ENCODE measurements at regions not wholly inside any gene's neighbourhood (a gene's known extent, or its start where the extent isn't known, plus 50 kb on each side); places are given as distances from the start of the nearest gene placed in this dataset.

- no peak for DNase-seq (ENCODE audit: low spot score in 2 of 2)
- no peak for TF ChIP-seq POLR2A (IDR thresholded peaks at IDR 0.05)
- TF ChIP-seq, protein P1, sequence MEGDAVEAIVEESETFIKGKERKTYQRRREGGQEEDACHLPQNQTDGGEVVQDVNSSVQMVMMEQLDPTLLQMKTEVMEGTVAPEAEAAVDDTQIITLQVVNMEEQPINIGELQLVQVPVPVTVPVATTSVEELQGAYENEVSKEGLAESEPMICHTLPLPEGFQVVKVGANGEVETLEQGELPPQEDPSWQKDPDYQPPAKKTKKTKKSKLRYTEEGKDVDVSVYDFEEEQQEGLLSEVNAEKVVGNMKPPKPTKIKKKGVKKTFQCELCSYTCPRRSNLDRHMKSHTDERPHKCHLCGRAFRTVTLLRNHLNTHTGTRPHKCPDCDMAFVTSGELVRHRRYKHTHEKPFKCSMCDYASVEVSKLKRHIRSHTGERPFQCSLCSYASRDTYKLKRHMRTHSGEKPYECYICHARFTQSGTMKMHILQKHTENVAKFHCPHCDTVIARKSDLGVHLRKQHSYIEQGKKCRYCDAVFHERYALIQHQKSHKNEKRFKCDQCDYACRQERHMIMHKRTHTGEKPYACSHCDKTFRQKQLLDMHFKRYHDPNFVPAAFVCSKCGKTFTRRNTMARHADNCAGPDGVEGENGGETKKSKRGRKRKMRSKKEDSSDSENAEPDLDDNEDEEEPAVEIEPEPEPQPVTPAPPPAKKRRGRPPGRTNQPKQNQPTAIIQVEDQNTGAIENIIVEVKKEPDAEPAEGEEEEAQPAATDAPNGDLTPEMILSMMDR (IDR thresholded peaks at IDR 0.05): no peak
- WGBS, 2 donors: 87 to 88% methylated on average over 2 of the region's 2 CpGs
- intact Hi-C loops (cut with DNase I; ENCODE audit: low total_unique reads): no loop called here
- H3K4me3 ChIP-seq (ENCODE audit: low read depth, poor library complexity, severe bottlenecking): no peak overlapping the region
Observed at GRCh38 chr6:71171497-71172070, 117.0 kb upstream of the OGFRL1 start.

GRCh38 chr6:71179249-71179885, 109.2 kb upstream of the OGFRL1 start:
- TF ChIP-seq, protein P1 (IDR thresholded peaks at IDR 0.05): no peak
- TF ChIP-seq POLR2A (IDR thresholded peaks at IDR 0.05): no peak
- WGBS, 2 donors: 70 to 77% methylated on average over 5 of the region's 5 CpGs
- intact Hi-C loops (cut with DNase I; ENCODE audit: low total_unique reads): loop anchor here (5.0 kb wide), 1 partner anchor 1197 kb away; no protein-coding TSS in a partner anchor
- H3K4me3 ChIP-seq (ENCODE audit: low read depth, poor library complexity, severe bottlenecking): no peak overlapping the region
- no peak for DNase-seq (ENCODE audit: low spot score in 2 of 2)

GRCh38 chr6:71181565-71181964, 107.0 kb upstream of the OGFRL1 start:
- TF ChIP-seq, protein P1 (IDR thresholded peaks at IDR 0.05): no peak
- no peak for TF ChIP-seq POLR2A (IDR thresholded peaks at IDR 0.05)
- DNase-seq (ENCODE audit: low spot score in 2 of 2): no peak
- WGBS, 2 donors: 58% methylated on average over 1 of the region's 1 CpG
- H3K4me3 ChIP-seq (ENCODE audit: low read depth, poor library complexity, severe bottlenecking): no peak overlapping the region
- intact Hi-C loops (cut with DNase I; ENCODE audit: low total_unique reads): no loop called here

DNA sequence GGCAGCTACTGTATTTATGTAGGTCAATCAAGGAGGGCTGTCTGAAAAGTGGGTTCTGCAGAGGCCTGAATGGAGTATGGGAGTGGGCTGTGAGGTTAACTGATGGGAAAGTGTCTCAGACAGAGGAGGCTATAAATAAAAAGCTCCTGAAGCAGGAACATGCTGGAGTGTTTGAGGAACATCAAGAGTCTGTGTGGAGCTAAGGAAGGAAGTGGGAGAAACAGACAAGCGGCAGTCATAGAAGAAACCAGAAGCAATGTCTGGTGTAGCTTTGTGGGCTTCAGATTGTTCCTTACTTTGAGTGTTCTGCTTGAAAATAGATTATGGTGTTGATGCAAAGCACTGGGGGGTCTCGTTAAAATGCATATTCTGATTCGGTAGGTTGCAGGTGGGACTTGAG, 101.5 kb upstream of the OGFRL1 start:
- intact Hi-C loops (cut with DNase I; ENCODE audit: low total_unique reads): loop anchor here (5.0 kb wide), 1 partner anchor 155 kb away; no protein-coding TSS in a partner anchor

DNA sequence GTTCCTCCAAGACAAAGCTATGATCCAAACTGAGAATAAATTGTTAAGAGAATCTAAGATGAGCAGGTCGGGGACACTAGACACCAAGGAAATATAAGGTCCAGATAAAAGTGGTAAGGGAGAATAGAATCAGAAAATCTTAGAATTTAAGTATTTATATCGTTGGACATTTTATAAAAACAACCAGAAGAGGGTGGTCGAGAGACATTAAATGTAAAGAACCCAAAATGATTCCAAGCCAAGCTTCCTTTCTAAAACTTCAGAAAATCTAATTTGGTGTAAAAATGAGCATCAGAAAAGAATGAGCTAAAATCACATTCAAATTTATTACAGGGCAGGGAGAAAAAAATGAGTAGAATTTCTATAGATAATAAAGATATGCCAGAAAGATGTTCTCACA, 97.8 kb upstream of the OGFRL1 start:
- intact Hi-C loops (cut with DNase I; ENCODE audit: low total_unique reads): no loop called here
- WGBS, 2 donors: 9 to 18% methylated on average over 3 of the region's 3 CpGs
- DNase-seq (ENCODE audit: low spot score in 2 of 2): no peak
- no peak for TF ChIP-seq POLR2A (IDR thresholded peaks at IDR 0.05)
- TF ChIP-seq, protein P1 (IDR thresholded peaks at IDR 0.05): no peak
- H3K4me3 ChIP-seq (ENCODE audit: low read depth, poor library complexity, severe bottlenecking): no peak overlapping the region

More for the DNA sequence above, 101.5 kb upstream of the OGFRL1 start:
- 82 to 86% methylated on average over 3 of the region's 3 CpGs for WGBS, 2 donors
- TF ChIP-seq, protein P1 (IDR thresholded peaks at IDR 0.05): no peak
- TF ChIP-seq POLR2A (IDR thresholded peaks at IDR 0.05): no peak
- no peak overlapping the region for H3K4me3 ChIP-seq (ENCODE audit: low read depth, poor library complexity, severe bottlenecking)
- no peak for DNase-seq (ENCODE audit: low spot score in 2 of 2)

Measured in lower leg skin (tissue), 4 donors.